Nephron progenitor cell (in vitro differentiated cells): ENCODE measurements at regions not wholly inside any gene's neighbourhood (a gene's known extent, or its start where the extent isn't known, plus 50 kb on each side); places are given as distances from the start of the nearest gene placed in this dataset.

Experiments used
- DNase-seq: peaks from one replicate; pipeline ENCODE4 v3.0.0; 2021
- H3K27ac Mint-ChIP-seq: 2 replicates; pipeline ENCODE4 v1.8.0; 2021; ENCODE audit warnings: mild to moderate bottlenecking, moderate library complexity, mixed read lengths
- H3K27me3 Mint-ChIP-seq: 2 replicates; pipeline ENCODE4 v1.8.0; 2021; ENCODE audit warnings: mild to moderate bottlenecking, low read depth, mixed read lengths; ENCODE audit not compliant: poor library complexity
- H3K36me3 Mint-ChIP-seq: 2 replicates; pipeline ENCODE4 v1.8.0; 2021; ENCODE audit warnings: low read depth, mixed read lengths
- H3K4me1 Mint-ChIP-seq: 2 replicates; pipeline ENCODE4 v1.8.0; 2021; ENCODE audit warnings: mixed read lengths
- H3K4me3 Mint-ChIP-seq: 2 replicates; pipeline ENCODE4 v1.8.0; 2021; ENCODE audit warnings: mild to moderate bottlenecking, moderate library complexity, mixed read lengths
- H3K9me3 Mint-ChIP-seq: 2 replicates; pipeline ENCODE4 v1.8.0; 2021; ENCODE audit warnings: mild to moderate bottlenecking, moderate library complexity, mixed read lengths
- CTCF ChIP-seq: fragments of 200-600 bp; sonication (generic); IDR thresholded peaks from 2 replicates; pipeline ENCODE4 v1.5.0; 2021; ENCODE audit warnings: antibody characterized with exemption

- no peak for DNase-seq
- Mint-ChIP-seq H3K4me3 (no peak overlapping the region), H3K36me3 (no peaks in the 10 kb centered on the region), H3K9me3 (no peaks in the 10 kb centered on the region), H3K4me1 (no peaks in the 10 kb centered on the region), H3K27ac (no peak overlapping the region), H3K27me3 (no peaks in the 10 kb centered on the region)
- no peak for TF ChIP-seq CTCF
These were observed 162.0 kb upstream of the GUCY1A2 start for GRCh38 chr11:107180236-107180635.

- Mint-ChIP-seq H3K36me3 (no peaks in the 10 kb centered on the region), H3K9me3 (no peaks in the 10 kb centered on the region), H3K4me3 (no peak overlapping the region), H3K27me3 (no peaks in the 10 kb centered on the region), H3K4me1 (no peaks in the 10 kb centered on the region), H3K27ac (no peak overlapping the region)
- no peak for TF ChIP-seq CTCF
- no peak for DNase-seq
These were observed 161.6 kb upstream of the GUCY1A2 start for GRCh38 chr11:107179829-107180228.

GRCh38 chr11:107177106-107177477, 158.8 kb upstream of the GUCY1A2 start:
- no peaks in the 10 kb centered on the region for H3K27me3 Mint-ChIP-seq
- H3K36me3 Mint-ChIP-seq, result no peaks in the 10 kb centered on the region
- H3K9me3 Mint-ChIP-seq, result no peaks in the 10 kb centered on the region
- no peaks in the 10 kb centered on the region for H3K4me1 Mint-ChIP-seq
- no peak overlapping the region for H3K4me3 Mint-ChIP-seq
- DNase-seq, result no peak
- TF ChIP-seq CTCF, result no peak
- no peak overlapping the region for H3K27ac Mint-ChIP-seq

GRCh38 chr11:107176148-107177105, 158.2 kb upstream of the GUCY1A2 start:
- Mint-ChIP-seq H3K27me3 (no peaks in the 10 kb centered on the region), H3K4me3 (no peak overlapping the region), H3K9me3 (no peaks in the 10 kb centered on the region), H3K27ac (no peak overlapping the region), H3K36me3 (no peaks in the 10 kb centered on the region), H3K4me1 (no peaks in the 10 kb centered on the region)
- TF ChIP-seq CTCF, result no peak
- no peak for DNase-seq

- no peak overlapping the region for H3K27ac Mint-ChIP-seq
- no peak overlapping the region for H3K4me3 Mint-ChIP-seq
- no peaks in the 10 kb centered on the region for H3K4me1 Mint-ChIP-seq
- H3K9me3 Mint-ChIP-seq, result no peaks in the 10 kb centered on the region
- no peak for DNase-seq
- H3K27me3 Mint-ChIP-seq, result no peaks in the 10 kb centered on the region
- H3K36me3 Mint-ChIP-seq, result no peaks in the 10 kb centered on the region
- TF ChIP-seq CTCF, result no peak
These were observed 156.6 kb upstream of the GUCY1A2 start for GRCh38 chr11:107174856-107175255.

- no peaks in the 10 kb centered on the region for H3K27me3 Mint-ChIP-seq
- H3K4me1 Mint-ChIP-seq, result no peaks in the 10 kb centered on the region
- no peak for TF ChIP-seq CTCF
- no peaks in the 10 kb centered on the region for H3K9me3 Mint-ChIP-seq
- H3K27ac Mint-ChIP-seq, result no peak overlapping the region
- no peak overlapping the region for H3K4me3 Mint-ChIP-seq
- no peak for DNase-seq
- no peaks in the 10 kb centered on the region for H3K36me3 Mint-ChIP-seq
These were observed 154.7 kb upstream of the GUCY1A2 start for GRCh38 chr11:107172996-107173395.
